ENCODE measurements at regions not wholly inside any gene's neighbourhood (a gene's known extent, or its start where the extent isn't known, plus 50 kb on each side); places are given as distances from the start of the nearest gene placed in this dataset.
"Not testable (repeated sequence)": the region's sequence is repeated elsewhere in the genome, so short reads cannot be mapped to it uniquely, and the experiment has no call there.

GRCh38 chr1:181954696-181955095 lies 106.8 kb downstream of the ZNF648 start:
- not testable (repeated sequence) for TF ChIP-seq CTCF (IDR thresholded peaks at IDR 0.05; ENCODE audit: low read depth, low read length)
- TF ChIP-seq, protein P1, sequence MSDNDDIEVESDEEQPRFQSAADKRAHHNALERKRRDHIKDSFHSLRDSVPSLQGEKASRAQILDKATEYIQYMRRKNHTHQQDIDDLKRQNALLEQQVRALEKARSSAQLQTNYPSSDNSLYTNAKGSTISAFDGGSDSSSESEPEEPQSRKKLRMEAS (IDR thresholded peaks at IDR 0.05; ENCODE audit: low read depth, low read length) = not testable (repeated sequence)

Data from NB4 (cell line).